Liver (tissue), 8 donors: ENCODE measurements at regions not wholly inside any gene's neighbourhood (a gene's known extent, or its start where the extent isn't known, plus 50 kb on each side); places are given as distances from the start of the nearest gene placed in this dataset.

Source experiments
- DNase-seq: peaks from one replicate; pipeline ENCODE4 v3.0.0-alpha.2; 2017; ENCODE audit warnings: low spot score
- H3K27ac ChIP-seq, 2 donors: one replicate each; pipeline ENCODE4 v1.7.0; 2013; ENCODE audit warnings: inconsistent platforms in 2 of 2, low read length in 2 of 2, control low read depth in 1 of 2, low read depth in 1 of 2, mild to moderate bottlenecking in 1 of 2
- H3K27me3 ChIP-seq, 4 donors: one replicate each; pipeline versions ENCODE4 v1.6.1 to v1.7.0; 2013; ENCODE audit warnings: low read length in 3 of 4, inconsistent platforms in 1 of 4, mild to moderate bottlenecking in 1 of 4, moderate library complexity in 1 of 4; ENCODE audit not compliant: control insufficient read depth in 4 of 4, insufficient read depth in 4 of 4
- H3K36me3 ChIP-seq, 4 donors: one replicate each; pipeline versions ENCODE4 v1.6.1 to v1.7.0; 2013; ENCODE audit warnings: low read length in 3 of 4, mild to moderate bottlenecking in 3 of 4, low read depth in 1 of 4, moderate library complexity in 1 of 4; ENCODE audit not compliant: control insufficient read depth in 4 of 4, insufficient read depth in 3 of 4
- H3K4me1 ChIP-seq, 4 donors: one replicate each; pipeline versions ENCODE4 v1.6.1 to v1.7.0; 2013; ENCODE audit warnings: low read length in 3 of 4, mild to moderate bottlenecking in 3 of 4, moderate library complexity in 1 of 4; ENCODE audit not compliant: control insufficient read depth in 4 of 4, insufficient read depth in 4 of 4
- H3K4me3 ChIP-seq, 3 donors: one replicate each; pipeline versions ENCODE4 v1.6.1 to v1.7.0; 2013; ENCODE audit warnings: low read length in 3 of 3, control low read depth in 1 of 3, low read depth in 1 of 3, mild to moderate bottlenecking in 1 of 3
- H3K9ac ChIP-seq, 2 donors: one replicate each; pipeline ENCODE4 v1.7.0; 2013; ENCODE audit warnings: low read length in 2 of 2, mild to moderate bottlenecking in 2 of 2, moderate library complexity in 2 of 2, control low read depth in 1 of 2, low read depth in 1 of 2
- H3K9me3 ChIP-seq, 4 donors: one replicate each; pipeline versions ENCODE4 v1.6.1 to v1.7.0; 2013; ENCODE audit warnings: low read length in 3 of 4; ENCODE audit not compliant: control insufficient read depth in 4 of 4
- ATF3 ChIP-seq: IDR thresholded peaks from 2 replicates; pipeline ENCODE4 v1.6.1; 2016; ENCODE audit warnings: antibody characterized with exemption
- CTCF ChIP-seq: fragments of 150-350 bp; IDR thresholded peaks from 2 replicates; pipeline ENCODE4 v1.5.1; 2017; ENCODE audit warnings: improper control_type of control experiment, low read depth, low read length; ENCODE audit not compliant: missing input control
- FOXA1 ChIP-seq: IDR thresholded peaks from 2 replicates; pipeline ENCODE4 v1.6.1; 2016; ENCODE audit warnings: antibody characterized with exemption
- FOXA2 ChIP-seq: IDR thresholded peaks from 2 replicates; pipeline ENCODE4 v1.6.1; 2016; ENCODE audit warnings: antibody characterized with exemption
- GABPA ChIP-seq, 2 donors: IDR thresholded peaks in 1 of 2; conservative IDR thresholded peaks in 1 of 2; 2 replicates each; pipeline ENCODE4 v1.6.1; 2016; ENCODE audit warnings: antibody characterized with exemption in 2 of 2, mild to moderate bottlenecking in 1 of 2, moderate library complexity in 1 of 2
- HNF4A ChIP-seq, 2 donors: conservative IDR thresholded peaks; 2 replicates each; pipeline ENCODE4 v1.6.1; 2016; ENCODE audit warnings: antibody characterized with exemption in 2 of 2, mild to moderate bottlenecking in 2 of 2
- HNF4G ChIP-seq: IDR thresholded peaks from 2 replicates; pipeline ENCODE4 v1.6.1; 2016; ENCODE audit warnings: antibody characterized with exemption
- JUND ChIP-seq, 2 donors: IDR thresholded peaks; 2 replicates each; pipeline ENCODE4 v1.6.1; 2016; ENCODE audit warnings: antibody characterized with exemption in 2 of 2
- MAX ChIP-seq: IDR thresholded peaks from 2 replicates; pipeline ENCODE4 v1.6.1; 2016; ENCODE audit warnings: antibody characterized with exemption
- NR2F2 ChIP-seq: IDR thresholded peaks from 2 replicates; pipeline ENCODE4 v1.6.1; 2016; ENCODE audit warnings: antibody characterized with exemption
- RAD21 ChIP-seq, 2 donors: IDR thresholded peaks; 2 replicates each; pipeline ENCODE4 v1.6.1; 2016; ENCODE audit warnings: antibody characterized with exemption in 2 of 2, mild to moderate bottlenecking in 2 of 2
- REST ChIP-seq: IDR thresholded peaks from 2 replicates; pipeline ENCODE4 v1.6.1; 2016; ENCODE audit warnings: antibody characterized with exemption, mild to moderate bottlenecking
- RXRA ChIP-seq, 2 donors: IDR thresholded peaks; 2 replicates each; pipeline ENCODE4 v1.6.1; 2017 to 2018; ENCODE audit warnings: antibody characterized with exemption in 2 of 2, mild to moderate bottlenecking in 1 of 2
- YY1 ChIP-seq: IDR thresholded peaks from 2 replicates; pipeline ENCODE4 v1.6.1; 2016; ENCODE audit warnings: antibody characterized with exemption, mild to moderate bottlenecking
- ZBTB33 ChIP-seq: IDR thresholded peaks from 2 replicates; pipeline ENCODE4 v1.6.1; 2016; ENCODE audit warnings: antibody characterized with exemption
- WGBS: extraction: QIAGEN DNeasy Blood & Tissue Kit; methylation state at CpG from one replicate; pipeline ENCODE4 v1.1.7; 2013; 5-methylcytosine and 5-hydroxymethylcytosine counted together
- donor health status: healthy.
- donor health status: healthy.
- donor health status: healthy.
- donor health status: healthy.
- donor health status: healthy.

GRCh38 chr6:71067816-71068215 is 111.0 kb upstream of the B3GAT2 start (continued):
- TF ChIP-seq HNF4G (no peak), YY1 (no peak), MAX (no peak), GABPA (IDR thresholded peaks at IDR 0.05 in 1 of 2, conservative IDR thresholded peaks at IDR 0.05 in 1 of 2) (no peak), FOXA1 (no peak)

GRCh38 chr6:71072508-71072907 is 115.6 kb upstream of the B3GAT2 start:
- Histone ChIP-seq H3K36me3 (no peaks in the 10 kb centered on the region), H3K4me3 (no peak overlapping the region), H3K9me3 (peaks cover 0 to 4% (median 1%) of the 10 kb centered on the region in 4 donors), H3K4me1 (no peaks in the 10 kb centered on the region), H3K27ac (no peak overlapping the region), H3K9ac (no peak overlapping the region), H3K27me3 (peaks cover 0 to 2% (median 0%) of the 10 kb centered on the region in 4 donors)
- DNase-seq = no peak
- WGBS = 73% methylated on average over 3 of the region's 3 CpGs
- TF ChIP-seq CTCF (no peak), MAX (no peak), GABPA (IDR thresholded peaks at IDR 0.05 in 1 of 2, conservative IDR thresholded peaks at IDR 0.05 in 1 of 2) (no peak), YY1 (no peak), REST (no peak), JUND (IDR thresholded peaks at IDR 0.05) (no peak)

- no peak overlapping the region for H3K9ac ChIP-seq
- H3K27me3 ChIP-seq = no peaks in the 10 kb centered on the region
- no peak for DNase-seq
- 91% methylated on average over 2 of the region's 2 CpGs for WGBS
- peaks cover 0 to 11% (median 5%) of the 10 kb centered on the region in 4 donors for H3K9me3 ChIP-seq
- peaks cover 0 to 13% (median 5%) of the 10 kb centered on the region in 4 donors for H3K4me1 ChIP-seq
- TF ChIP-seq NR2F2 = no peak
- no peak for TF ChIP-seq HNF4A (conservative IDR thresholded peaks at IDR 0.05)
- TF ChIP-seq ZBTB33 = no peak
- no peak for TF ChIP-seq HNF4G
- no peak for TF ChIP-seq REST
- TF ChIP-seq JUND (IDR thresholded peaks at IDR 0.05) = no peak
- TF ChIP-seq FOXA2 = no peak
- no peak for TF ChIP-seq RAD21 (IDR thresholded peaks at IDR 0.05)
- no peak for TF ChIP-seq RXRA (IDR thresholded peaks at IDR 0.05)
- no peak for TF ChIP-seq GABPA (IDR thresholded peaks at IDR 0.05 in 1 of 2, conservative IDR thresholded peaks at IDR 0.05 in 1 of 2)
- TF ChIP-seq ATF3 = no peak
- TF ChIP-seq MAX = no peak
- no peak overlapping the region for H3K4me3 ChIP-seq
- no peaks in the 10 kb centered on the region for H3K36me3 ChIP-seq
- H3K27ac ChIP-seq = no peak overlapping the region
Measured at GRCh38 chr6:71077655-71078054, 120.8 kb upstream of the B3GAT2 start.
